ENCODE measurements at regions not wholly inside any gene's neighbourhood (a gene's known extent, or its start where the extent isn't known, plus 50 kb on each side); places are given as distances from the start of the nearest gene placed in this dataset.

DNA sequence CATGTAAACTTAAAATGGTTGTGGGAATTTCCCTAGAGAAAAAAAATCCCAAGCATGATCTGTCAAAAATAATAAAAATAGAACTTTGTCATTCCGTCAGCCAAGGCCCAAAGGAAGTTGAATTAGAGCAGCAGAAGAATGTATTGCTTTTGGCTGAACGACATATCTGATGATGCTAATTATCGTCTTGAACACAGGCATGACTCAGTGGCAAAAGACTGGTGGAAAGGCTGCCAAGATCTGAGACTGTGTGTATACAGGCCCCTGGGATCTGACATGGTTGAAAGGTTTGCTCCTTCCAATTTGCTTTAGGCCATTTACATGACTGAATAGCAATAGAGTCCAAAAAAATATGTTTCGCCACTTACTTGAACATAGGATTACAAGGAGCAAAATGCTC lies 1057.1 kb upstream of the CRIM1 start (continued):
- TF ChIP-seq, protein P1, sequence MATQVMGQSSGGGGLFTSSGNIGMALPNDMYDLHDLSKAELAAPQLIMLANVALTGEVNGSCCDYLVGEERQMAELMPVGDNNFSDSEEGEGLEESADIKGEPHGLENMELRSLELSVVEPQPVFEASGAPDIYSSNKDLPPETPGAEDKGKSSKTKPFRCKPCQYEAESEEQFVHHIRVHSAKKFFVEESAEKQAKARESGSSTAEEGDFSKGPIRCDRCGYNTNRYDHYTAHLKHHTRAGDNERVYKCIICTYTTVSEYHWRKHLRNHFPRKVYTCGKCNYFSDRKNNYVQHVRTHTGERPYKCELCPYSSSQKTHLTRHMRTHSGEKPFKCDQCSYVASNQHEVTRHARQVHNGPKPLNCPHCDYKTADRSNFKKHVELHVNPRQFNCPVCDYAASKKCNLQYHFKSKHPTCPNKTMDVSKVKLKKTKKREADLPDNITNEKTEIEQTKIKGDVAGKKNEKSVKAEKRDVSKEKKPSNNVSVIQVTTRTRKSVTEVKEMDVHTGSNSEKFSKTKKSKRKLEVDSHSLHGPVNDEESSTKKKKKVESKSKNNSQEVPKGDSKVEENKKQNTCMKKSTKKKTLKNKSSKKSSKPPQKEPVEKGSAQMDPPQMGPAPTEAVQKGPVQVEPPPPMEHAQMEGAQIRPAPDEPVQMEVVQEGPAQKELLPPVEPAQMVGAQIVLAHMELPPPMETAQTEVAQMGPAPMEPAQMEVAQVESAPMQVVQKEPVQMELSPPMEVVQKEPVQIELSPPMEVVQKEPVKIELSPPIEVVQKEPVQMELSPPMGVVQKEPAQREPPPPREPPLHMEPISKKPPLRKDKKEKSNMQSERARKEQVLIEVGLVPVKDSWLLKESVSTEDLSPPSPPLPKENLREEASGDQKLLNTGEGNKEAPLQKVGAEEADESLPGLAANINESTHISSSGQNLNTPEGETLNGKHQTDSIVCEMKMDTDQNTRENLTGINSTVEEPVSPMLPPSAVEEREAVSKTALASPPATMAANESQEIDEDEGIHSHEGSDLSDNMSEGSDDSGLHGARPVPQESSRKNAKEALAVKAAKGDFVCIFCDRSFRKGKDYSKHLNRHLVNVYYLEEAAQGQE (IDR thresholded peaks at IDR 0.05): no peak
- TF ChIP-seq NR2F2 (IDR thresholded peaks at IDR 0.05): no peak

DNA sequence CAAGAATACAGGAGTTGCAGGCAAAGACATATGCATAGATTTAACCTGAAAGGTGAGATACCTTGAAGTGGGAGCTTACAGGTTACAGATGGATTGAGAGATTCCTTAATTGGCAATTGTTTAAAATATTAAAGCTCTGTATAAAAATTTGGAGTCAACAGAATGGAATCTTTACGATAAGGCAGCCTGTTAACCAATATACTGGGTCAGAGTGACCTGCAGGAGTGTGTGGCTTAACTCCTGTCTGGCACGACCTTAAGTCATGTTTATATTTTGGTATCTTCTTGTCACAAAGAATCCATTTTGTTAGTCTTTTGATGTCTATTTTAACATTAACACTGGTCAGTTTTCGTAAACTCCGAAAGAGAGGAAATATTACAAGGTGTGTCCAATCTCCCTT lies 1058.2 kb upstream of the CRIM1 start:
- 73% methylated on average over 4 of the region's 4 CpGs for WGBS
- Histone ChIP-seq H3K9ac (ENCODE audit: low read depth in 1 of 2, low read length in 2 of 2) (no peak overlapping the region), H3K4me3 (ENCODE audit: low read depth in 1 of 3, low read length in 3 of 3) (no peak overlapping the region), H3K4me1 (ENCODE audit: control insufficient read depth in 4 of 4, insufficient read depth in 4 of 4, low read length in 3 of 4) (no peaks in the 10 kb centered on the region), H3K27me3 (ENCODE audit: control insufficient read depth in 4 of 4, insufficient read depth in 4 of 4, low read length in 3 of 4) (no peaks in the 10 kb centered on the region), H3K27ac (ENCODE audit: low read depth in 1 of 2, low read length in 2 of 2) (no peak overlapping the region), H3K9me3 (ENCODE audit: control insufficient read depth in 4 of 4, low read length in 3 of 4) (no peaks in the 10 kb centered on the region), H3K36me3 (ENCODE audit: control insufficient read depth in 4 of 4, insufficient read depth in 3 of 4, low read depth in 1 of 4, low read length in 3 of 4) (no peaks in the 10 kb centered on the region)
- TF ChIP-seq, protein P2, sequence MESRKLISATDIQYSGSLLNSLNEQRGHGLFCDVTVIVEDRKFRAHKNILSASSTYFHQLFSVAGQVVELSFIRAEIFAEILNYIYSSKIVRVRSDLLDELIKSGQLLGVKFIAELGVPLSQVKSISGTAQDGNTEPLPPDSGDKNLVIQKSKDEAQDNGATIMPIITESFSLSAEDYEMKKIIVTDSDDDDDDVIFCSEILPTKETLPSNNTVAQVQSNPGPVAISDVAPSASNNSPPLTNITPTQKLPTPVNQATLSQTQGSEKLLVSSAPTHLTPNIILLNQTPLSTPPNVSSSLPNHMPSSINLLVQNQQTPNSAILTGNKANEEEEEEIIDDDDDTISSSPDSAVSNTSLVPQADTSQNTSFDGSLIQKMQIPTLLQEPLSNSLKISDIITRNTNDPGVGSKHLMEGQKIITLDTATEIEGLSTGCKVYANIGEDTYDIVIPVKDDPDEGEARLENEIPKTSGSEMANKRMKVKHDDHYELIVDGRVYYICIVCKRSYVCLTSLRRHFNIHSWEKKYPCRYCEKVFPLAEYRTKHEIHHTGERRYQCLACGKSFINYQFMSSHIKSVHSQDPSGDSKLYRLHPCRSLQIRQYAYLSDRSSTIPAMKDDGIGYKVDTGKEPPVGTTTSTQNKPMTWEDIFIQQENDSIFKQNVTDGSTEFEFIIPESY (IDR thresholded peaks at IDR 0.05): no peak
- TF ChIP-seq SP1 (IDR thresholded peaks at IDR 0.05): no peak
- no peak for TF ChIP-seq YY1 (IDR thresholded peaks at IDR 0.05)
- no peak for TF ChIP-seq RAD21 (IDR thresholded peaks at IDR 0.05)
- TF ChIP-seq, protein P3, sequence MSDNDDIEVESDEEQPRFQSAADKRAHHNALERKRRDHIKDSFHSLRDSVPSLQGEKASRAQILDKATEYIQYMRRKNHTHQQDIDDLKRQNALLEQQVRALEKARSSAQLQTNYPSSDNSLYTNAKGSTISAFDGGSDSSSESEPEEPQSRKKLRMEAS (IDR thresholded peaks at IDR 0.05): no peak
- TF ChIP-seq TAF1 (conservative IDR thresholded peaks at IDR 0.05): no peak
- no peak for TF ChIP-seq RXRA (IDR thresholded peaks at IDR 0.05)
- TF ChIP-seq FOXA2 (IDR thresholded peaks at IDR 0.05): no peak
- no peak for TF ChIP-seq GABPA (IDR thresholded peaks at IDR 0.05 in 1 of 2, conservative IDR thresholded peaks at IDR 0.05 in 1 of 2)
- no peak for TF ChIP-seq HNF4A (conservative IDR thresholded peaks at IDR 0.05)
- TF ChIP-seq, protein P4, sequence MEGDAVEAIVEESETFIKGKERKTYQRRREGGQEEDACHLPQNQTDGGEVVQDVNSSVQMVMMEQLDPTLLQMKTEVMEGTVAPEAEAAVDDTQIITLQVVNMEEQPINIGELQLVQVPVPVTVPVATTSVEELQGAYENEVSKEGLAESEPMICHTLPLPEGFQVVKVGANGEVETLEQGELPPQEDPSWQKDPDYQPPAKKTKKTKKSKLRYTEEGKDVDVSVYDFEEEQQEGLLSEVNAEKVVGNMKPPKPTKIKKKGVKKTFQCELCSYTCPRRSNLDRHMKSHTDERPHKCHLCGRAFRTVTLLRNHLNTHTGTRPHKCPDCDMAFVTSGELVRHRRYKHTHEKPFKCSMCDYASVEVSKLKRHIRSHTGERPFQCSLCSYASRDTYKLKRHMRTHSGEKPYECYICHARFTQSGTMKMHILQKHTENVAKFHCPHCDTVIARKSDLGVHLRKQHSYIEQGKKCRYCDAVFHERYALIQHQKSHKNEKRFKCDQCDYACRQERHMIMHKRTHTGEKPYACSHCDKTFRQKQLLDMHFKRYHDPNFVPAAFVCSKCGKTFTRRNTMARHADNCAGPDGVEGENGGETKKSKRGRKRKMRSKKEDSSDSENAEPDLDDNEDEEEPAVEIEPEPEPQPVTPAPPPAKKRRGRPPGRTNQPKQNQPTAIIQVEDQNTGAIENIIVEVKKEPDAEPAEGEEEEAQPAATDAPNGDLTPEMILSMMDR (IDR thresholded peaks at IDR 0.05; ENCODE audit: low read depth, low read length, missing input control): no peak
- no peak for TF ChIP-seq HNF4G (IDR thresholded peaks at IDR 0.05)
- TF ChIP-seq, protein P5, sequence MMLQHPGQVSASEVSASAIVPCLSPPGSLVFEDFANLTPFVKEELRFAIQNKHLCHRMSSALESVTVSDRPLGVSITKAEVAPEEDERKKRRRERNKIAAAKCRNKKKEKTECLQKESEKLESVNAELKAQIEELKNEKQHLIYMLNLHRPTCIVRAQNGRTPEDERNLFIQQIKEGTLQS (IDR thresholded peaks at IDR 0.05): no peak
- no peak for TF ChIP-seq FOXA1 (IDR thresholded peaks at IDR 0.05)
- no peak for TF ChIP-seq EGR1 (IDR thresholded peaks at IDR 0.05; ENCODE audit: low read depth in 2 of 2)
- TF ChIP-seq, protein P1 (IDR thresholded peaks at IDR 0.05): no peak
- no peak for TF ChIP-seq JUND (IDR thresholded peaks at IDR 0.05)
- DNase-seq (ENCODE audit: low spot score): no peak
